GM21381 (cell line): ENCODE measurements at regions not wholly inside any gene's neighbourhood (a gene's known extent, or its start where the extent isn't known, plus 50 kb on each side); places are given as distances from the start of the nearest gene placed in this dataset.

ENCODE experiments used
- ATAC-seq: cut with Tn5 transposase; IDR thresholded peaks from one replicate; pipeline ENCODE4 v1.9.1; 2021; ENCODE audit warnings: mild to moderate bottlenecking, moderate library complexity; ENCODE audit not compliant: unreplicated experiment

- ATAC-seq = no peak
Measured at GRCh38 chr1:163794551-163794950, 472.8 kb downstream of the NUF2 start.

DNA sequence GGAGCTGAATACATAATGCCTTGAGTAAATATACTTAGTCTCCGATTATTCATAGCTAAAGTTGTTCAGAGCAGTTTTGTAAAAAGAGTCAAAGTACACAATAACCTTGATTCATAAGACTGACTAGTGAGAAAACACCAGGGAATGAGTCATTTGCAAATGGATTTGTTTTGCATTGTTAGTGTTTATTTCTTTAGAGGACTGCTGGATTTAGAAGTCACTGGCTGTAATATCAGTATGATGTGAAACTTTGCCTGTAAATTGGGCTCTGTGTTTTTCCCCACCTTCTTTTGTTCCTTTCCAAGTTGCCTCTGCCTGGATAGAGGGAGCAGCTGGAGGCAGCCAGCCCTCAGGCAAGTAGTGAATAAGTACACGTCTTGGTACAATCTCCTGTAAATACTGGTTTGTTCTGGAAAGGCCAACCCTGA is 474.7 kb downstream of the NUF2 start:
- ATAC-seq = no peak

GRCh38 chr1:163797816-163798215 is 476.1 kb downstream of the NUF2 start:
- ATAC-seq = no peak

DNA sequence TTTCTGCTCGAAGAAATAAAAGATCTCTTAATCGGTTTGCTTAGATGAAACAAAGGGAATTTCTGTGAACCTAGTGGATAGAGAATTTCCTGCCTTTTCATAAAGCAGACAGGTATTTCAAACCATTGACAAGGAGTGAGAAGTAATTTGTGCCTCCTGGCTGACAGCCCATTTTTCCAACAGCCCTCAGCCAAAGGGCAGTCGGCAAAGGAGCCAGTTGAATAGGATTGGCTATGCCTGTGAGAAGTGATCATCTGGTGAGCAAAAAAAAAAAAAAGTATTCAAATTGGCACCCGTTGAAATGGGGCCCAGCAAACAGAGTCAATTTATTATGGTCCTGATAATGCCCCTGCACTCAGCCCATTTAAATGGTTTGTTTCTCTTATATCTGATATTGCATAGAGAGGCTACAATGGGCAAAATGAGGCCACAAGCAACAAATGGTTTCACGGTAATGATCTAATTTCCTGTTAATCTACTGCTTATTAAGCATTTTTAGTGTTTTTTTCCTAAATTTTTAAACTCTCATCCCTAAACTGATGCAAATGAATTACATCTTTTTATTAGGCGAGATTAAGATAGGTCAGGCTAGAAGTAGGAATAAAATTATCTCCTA is 477.5 kb downstream of the NUF2 start:
- ATAC-seq = no peak

DNA sequence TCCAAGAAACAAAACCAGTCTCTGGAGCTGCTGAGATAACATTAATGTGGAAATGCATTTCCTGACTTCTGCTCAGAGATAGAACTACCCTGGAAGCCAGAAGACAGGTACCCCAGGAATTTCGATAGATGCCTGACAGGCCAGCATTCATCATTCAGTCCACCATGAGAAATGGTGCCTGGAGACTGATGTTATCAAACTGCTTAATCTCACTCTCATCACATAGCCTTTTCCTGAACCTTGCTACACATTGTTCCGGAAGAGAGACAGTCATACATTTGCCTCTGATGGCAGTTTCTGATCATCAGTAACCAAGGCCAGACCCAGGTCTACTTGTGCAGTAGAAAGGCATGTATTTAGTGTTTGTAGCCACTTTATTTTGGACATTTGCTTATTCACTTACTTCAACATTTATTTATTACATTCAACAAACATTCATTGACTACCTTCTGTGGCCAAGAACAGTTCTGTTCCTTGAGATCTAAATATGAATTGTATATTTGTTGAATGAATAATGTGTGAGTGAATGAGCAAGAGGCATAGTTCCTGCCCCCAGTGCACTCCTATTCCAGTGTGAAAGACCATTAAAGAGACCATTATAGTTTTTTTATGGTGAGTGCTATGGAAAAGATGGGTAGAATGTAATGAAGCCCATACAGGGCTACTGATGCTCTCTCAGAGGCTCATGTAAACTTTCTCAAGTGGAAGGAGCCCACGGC is 485.7 kb downstream of the NUF2 start:
- no peak for ATAC-seq

GRCh38 chr1:163813251-163813650 is 491.5 kb downstream of the NUF2 start:
- ATAC-seq = no peak

DNA sequence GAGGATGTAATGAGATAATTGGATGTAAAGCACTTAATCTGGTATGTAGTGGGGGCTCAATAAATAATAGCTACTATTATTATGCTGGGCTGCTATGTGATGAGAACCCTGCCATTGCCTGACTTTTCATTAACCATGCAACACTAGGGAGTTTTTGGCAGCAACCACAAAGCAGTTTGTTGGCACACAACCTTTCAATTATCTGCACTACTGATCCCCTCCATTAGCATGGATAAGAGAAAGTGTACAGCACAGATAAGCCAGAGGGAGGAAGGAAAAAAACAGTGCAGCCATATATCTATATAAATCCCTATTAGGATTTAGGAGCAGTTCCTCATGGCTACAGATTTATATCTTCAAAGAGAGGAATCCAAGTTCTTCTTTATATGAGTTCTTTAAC is 498.5 kb downstream of the NUF2 start:
- ATAC-seq = no peak

DNA sequence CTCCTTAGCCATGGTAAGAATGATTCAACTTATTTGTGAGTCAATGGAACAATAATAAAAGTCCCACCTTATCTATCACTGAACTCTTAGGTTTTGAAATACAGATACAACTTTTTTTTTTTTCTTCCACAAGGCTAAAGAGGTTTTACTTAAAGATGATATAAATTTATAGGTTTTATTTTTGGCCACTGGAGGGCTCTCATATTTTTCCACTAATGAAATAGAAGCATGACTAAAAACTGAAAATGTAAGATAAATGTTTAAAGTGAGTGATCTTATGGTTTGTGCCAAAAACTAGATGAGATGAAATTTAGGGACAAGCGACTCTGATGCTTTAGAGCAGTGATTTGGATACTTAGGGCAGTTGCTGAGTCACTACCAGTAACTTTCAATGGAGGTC is 499.0 kb downstream of the NUF2 start:
- no peak for ATAC-seq

GRCh38 chr1:163821679-163822078 is 499.9 kb downstream of the NUF2 start:
- ATAC-seq = no peak

DNA sequence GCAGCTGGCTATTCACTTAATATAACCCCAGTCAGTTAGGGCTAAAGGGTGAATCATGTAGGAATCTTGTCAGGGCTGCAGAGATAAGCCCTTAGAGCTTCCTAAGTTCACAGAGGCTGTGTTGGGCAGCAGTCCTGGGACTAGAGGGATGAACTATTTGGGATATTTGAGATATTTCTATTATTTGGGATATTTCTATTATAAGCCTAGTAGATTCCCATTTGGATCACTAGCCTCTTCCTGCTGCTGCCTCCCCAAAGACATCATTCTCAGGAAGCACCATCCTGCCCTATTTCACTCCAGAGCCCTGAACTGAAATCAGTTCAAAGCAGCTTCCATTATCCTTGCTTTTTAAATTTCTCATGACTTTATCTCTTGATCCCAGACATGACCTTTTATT is 501.3 kb downstream of the NUF2 start:
- no peak for ATAC-seq

DNA sequence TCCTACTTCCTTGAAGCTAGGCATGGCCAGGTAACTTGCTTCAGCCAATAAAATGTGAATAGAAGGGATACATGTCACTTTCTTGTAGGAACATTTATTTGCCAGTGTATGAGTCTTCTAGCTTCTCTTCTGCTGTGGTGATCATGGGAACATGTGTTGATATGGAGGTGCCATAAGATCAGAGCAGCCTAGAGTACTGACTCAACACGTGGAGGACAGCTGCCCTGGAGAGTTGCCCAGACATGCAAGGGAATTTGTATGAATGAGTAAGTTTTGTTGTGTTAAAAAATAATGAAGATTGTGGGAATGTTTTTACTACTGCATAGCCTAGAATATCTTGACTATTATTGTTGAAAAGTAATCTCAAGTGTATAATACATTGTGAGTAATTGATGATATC is 502.3 kb downstream of the NUF2 start:
- no peak for ATAC-seq

GRCh38 chr1:163824490-163824889 is 502.7 kb downstream of the NUF2 start:
- ATAC-seq = no peak

GRCh38 chr1:163826500-163826899 is 504.7 kb downstream of the NUF2 start:
- no peak for ATAC-seq

- ATAC-seq = no peak
Measured at GRCh38 chr1:163834778-163835177, 513.0 kb downstream of the NUF2 start.

- no peak for ATAC-seq
Measured at GRCh38 chr1:163836481-163836880, 514.7 kb downstream of the NUF2 start.

DNA sequence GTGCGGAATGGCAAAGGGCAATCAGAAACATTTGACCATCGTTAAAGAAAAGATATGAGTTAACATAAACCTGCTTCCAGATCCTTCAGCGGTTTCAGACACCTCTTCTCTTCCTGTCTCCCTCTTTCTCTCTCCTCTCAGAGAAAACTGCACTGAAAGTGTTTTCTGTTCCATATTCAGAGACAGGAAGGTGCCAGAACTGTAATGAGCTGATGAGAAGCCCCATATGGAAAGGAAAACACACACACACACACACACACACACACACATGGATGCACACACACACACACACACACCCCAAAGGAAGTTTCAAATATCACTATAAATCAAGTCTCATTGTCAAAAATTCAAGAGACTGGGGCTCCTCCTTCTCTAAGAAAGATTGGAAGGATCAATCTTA is 515.5 kb downstream of the NUF2 start:
- no peak for ATAC-seq

DNA sequence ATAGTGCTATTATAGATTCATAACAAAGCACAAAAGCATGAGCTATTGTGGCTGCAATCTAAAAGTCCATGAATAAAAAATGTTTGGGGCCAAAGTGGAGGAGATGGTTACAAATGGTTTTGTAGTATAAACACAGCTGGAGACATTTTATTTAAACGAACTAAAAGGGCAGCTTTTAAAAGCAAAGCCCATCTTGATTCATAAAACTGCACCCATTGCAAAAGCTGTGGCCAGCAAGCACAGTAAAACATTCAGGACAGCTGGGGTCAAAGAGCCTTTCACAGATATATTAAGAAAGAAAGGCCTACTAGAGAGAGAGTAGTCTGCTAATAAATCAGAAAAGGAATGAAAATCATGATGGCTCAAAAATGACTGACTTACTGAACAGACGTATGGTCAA is 520.8 kb downstream of the NUF2 start:
- ATAC-seq = no peak

- no peak for ATAC-seq
Measured at GRCh38 chr1:163844459-163844858, 522.7 kb downstream of the NUF2 start.

DNA sequence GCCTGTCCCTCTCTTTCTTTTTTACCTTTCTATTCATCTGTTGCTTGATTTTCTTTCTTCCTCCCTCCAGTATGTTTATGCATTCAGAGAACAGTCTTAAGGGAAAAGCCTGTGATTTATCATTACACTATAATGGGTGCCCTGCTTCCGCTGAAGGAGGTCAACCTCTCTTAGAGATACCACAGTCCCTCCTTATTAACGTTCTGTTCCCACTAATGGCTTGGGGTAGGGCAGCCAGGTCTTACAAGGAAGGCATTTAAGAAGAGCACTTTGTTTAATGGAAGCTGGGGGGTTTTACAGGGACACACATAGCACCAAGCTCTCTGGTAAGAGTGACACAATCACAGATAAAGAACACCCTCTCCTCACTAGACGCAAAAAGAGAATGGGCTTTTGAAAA is 523.5 kb downstream of the NUF2 start:
- no peak for ATAC-seq

GRCh38 chr1:163863731-163864130 is 542.0 kb downstream of the NUF2 start:
- no peak for ATAC-seq

- no peak for ATAC-seq
Measured at GRCh38 chr1:163864207-163864606, 542.5 kb downstream of the NUF2 start.

DNA sequence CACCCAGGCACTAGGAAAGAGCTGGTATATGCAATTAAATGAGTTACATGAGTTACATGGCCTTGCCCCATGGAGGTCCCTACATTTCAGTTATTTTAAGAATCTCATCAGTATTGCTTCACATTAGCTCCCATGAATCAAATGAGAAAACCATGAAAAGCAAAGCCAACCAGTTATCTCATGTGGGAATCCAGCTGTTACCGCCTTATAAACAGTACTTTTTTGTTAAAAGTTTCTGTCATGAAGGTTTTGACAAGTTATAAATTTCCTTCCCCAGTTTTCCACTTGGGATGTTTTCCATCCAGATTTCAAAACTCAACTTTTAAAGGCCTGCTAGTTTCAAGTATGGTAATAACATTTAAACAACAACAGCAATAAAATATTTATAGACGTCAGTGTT is 544.8 kb downstream of the NUF2 start:
- no peak for ATAC-seq

DNA sequence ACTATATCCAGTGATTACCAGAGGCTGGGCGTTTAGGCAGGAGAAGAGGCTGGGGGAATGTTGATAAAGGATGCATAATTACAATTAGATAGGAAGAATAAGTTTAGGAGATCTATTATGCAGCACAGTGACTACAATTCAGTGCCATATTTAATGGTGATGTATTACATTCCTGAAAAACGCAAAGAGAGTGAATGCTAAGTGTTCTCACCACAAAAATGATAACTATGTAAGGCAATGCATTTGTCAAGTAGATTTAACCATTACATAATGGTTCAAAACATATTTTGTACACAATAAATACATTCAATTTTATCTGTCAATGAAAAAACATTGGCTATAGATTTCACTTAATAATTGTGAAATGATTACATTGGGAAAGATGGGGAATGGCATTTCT is 548.9 kb downstream of the NUF2 start:
- no peak for ATAC-seq
